Ovary (tissue), 7 donors: ENCODE measurements at regions not wholly inside any gene's neighbourhood (a gene's known extent, or its start where the extent isn't known, plus 50 kb on each side); places are given as distances from the start of the nearest gene placed in this dataset.

Source experiments
- DNase-seq, 5 donors: peaks; one replicate each; pipeline ENCODE4 v3.0.0-alpha.2; 2019 to 2020
- H3K27ac ChIP-seq, 2 donors: fragments of 200-600 bp; one replicate each; pipeline versions ENCODE4 v1.5.1 to v1.8.0; 2019 to 2022
- H3K27me3 ChIP-seq: fragments of 200-600 bp; one replicate; pipeline ENCODE4 v1.8.0; 2022
- H3K36me3 ChIP-seq: fragments of 200-600 bp; sonication (generic); one replicate; pipeline ENCODE4 v1.5.1; 2019
- H3K4me1 ChIP-seq: one replicate; pipeline ENCODE4 v1.8.1; 2013; ENCODE audit warnings: mild to moderate bottlenecking, moderate library complexity; ENCODE audit not compliant: insufficient read depth
- H3K4me3 ChIP-seq: fragments of 200-600 bp; sonication (generic); one replicate; pipeline ENCODE4 v1.5.1; 2017
- H3K9me3 ChIP-seq, 2 donors: fragments of 200-600 bp in 1 of 2; sonication (generic) in 1 of 2; one replicate each; pipeline versions ENCODE4 v1.5.1 to v1.8.1; 2013 to 2019; ENCODE audit warnings: mild to moderate bottlenecking in 1 of 2, moderate library complexity in 1 of 2
- EP300 ChIP-seq: sonication (generic); formaldehyde crosslinking; IDR thresholded peaks from one replicate; pipeline ENCODE4 v1.6.1; 2017; ENCODE audit warnings: antibody characterized with exemption
- POLR2A ChIP-seq: fragments of 450-650 bp; IDR thresholded peaks from one replicate; pipeline ENCODE4 v1.6.1; 2017; ENCODE audit warnings: antibody characterized with exemption, mild to moderate bottlenecking, moderate library complexity
- WGBS, 3 donors: extraction: QIAGEN DNeasy Blood & Tissue Kit in 1 of 3; methylation state at CpG; one replicate each; pipeline versions ENCODE4 v1.1.5 to v1.1.7; 2013 to 2017; 5-methylcytosine and 5-hydroxymethylcytosine counted together
- intact Hi-C, 4 donors: fragments of 100-400 bp; cut with DNase I; formaldehyde crosslinking; loops; one replicate each; pipeline versions ENCODE4 v1.11.0 to v1.15.1; 2022 to 2023
- TF ChIP-seq, protein P1 (sequence below), 3 donors: fragments of 450-650 bp in 2 of 3; fragments of 200-600 bp in 1 of 3; IDR thresholded peaks; one replicate each; pipeline versions ENCODE4 v1.5.1 to v1.8.0; 2016 to 2022; ENCODE audit warnings: antibody characterized with exemption in 3 of 3, mild to moderate bottlenecking in 1 of 3
- donor health status: DM: no; HTN: no; CAD: no; lungs with moderate emphysema.
- donor health status: DM: no; HTN: no; CAD: no.
- donor health status: Bipolar disorder and iron deficiency.
- donor health status: DM: no; HTN: no; CAD: no.
- donor health status: DM: yes; HTN: yes; CAD: no.

DNA sequence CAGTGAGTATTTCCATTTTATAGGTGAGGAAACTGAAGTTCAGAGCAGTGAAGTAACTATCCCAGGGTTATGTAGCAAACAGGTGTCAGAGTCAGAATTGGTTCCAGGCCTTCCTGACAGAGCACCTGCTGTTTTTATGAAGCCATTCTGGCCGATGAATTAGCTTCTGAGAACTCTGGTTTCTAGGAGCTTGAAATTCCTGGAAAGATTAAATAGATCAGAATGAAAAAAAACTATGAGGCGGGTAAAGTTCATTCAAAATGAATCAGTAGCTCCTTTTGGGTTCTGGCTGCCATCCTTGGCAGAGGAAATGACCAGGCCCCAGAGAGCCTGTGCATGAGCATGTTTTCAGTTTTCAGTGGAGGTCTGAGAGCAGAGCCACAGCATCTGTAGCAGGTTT lies 59.3 kb upstream of the CFAP161 start:
- intact Hi-C loops: no loop called here

DNA sequence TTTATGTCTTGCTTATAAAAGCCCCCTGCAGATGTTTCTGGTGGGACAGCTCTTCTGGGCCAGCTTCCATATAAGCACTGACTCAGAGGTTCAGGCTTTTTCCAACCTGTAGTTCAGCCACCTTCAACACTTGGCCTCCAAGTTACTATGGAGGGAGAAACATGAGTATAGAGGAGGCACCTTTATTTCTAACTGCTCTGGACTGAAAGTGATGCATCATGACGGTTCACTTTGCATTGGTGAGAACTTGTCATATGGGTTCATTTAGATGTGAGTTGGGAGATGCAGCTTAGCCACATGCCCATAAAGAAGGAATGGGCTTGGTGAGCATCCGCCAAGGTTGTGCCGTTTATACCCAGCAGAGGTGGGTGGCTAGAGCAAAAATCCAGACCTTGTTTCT lies 58.8 kb upstream of the CFAP161 start:
- Histone ChIP-seq H3K27me3 (no peaks in the 10 kb centered on the region), H3K4me1 (no peaks in the 10 kb centered on the region), H3K9me3 (no peaks in the 10 kb centered on the region), H3K36me3 (no peaks in the 10 kb centered on the region), H3K27ac (no peak overlapping the region), H3K4me3 (no peak overlapping the region)
- TF ChIP-seq, protein P1, sequence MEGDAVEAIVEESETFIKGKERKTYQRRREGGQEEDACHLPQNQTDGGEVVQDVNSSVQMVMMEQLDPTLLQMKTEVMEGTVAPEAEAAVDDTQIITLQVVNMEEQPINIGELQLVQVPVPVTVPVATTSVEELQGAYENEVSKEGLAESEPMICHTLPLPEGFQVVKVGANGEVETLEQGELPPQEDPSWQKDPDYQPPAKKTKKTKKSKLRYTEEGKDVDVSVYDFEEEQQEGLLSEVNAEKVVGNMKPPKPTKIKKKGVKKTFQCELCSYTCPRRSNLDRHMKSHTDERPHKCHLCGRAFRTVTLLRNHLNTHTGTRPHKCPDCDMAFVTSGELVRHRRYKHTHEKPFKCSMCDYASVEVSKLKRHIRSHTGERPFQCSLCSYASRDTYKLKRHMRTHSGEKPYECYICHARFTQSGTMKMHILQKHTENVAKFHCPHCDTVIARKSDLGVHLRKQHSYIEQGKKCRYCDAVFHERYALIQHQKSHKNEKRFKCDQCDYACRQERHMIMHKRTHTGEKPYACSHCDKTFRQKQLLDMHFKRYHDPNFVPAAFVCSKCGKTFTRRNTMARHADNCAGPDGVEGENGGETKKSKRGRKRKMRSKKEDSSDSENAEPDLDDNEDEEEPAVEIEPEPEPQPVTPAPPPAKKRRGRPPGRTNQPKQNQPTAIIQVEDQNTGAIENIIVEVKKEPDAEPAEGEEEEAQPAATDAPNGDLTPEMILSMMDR (IDR thresholded peaks at IDR 0.05): no peak
- TF ChIP-seq EP300 (no peak), POLR2A (no peak)
- intact Hi-C loops: no loop called here
- WGBS, 3 donors: 92 to 96% (median 95%) methylated on average over 3 of the region's 3 CpGs
- no peak for DNase-seq

More for the DNA sequence above, 59.3 kb upstream of the CFAP161 start:
- WGBS, 3 donors: 64 to 79% (median 68%) methylated on average over 2 of the region's 2 CpGs
- no peaks in the 10 kb centered on the region for H3K9me3 ChIP-seq
- no peaks in the 10 kb centered on the region for H3K36me3 ChIP-seq
- no peak overlapping the region for H3K27ac ChIP-seq
- H3K27me3 ChIP-seq: no peaks in the 10 kb centered on the region
- no peak overlapping the region for H3K4me3 ChIP-seq
- H3K4me1 ChIP-seq: no peaks in the 10 kb centered on the region
- DNase-seq: no peak
- TF ChIP-seq, protein P1 (IDR thresholded peaks at IDR 0.05): no peak
- no peak for TF ChIP-seq POLR2A
- no peak for TF ChIP-seq EP300

DNA sequence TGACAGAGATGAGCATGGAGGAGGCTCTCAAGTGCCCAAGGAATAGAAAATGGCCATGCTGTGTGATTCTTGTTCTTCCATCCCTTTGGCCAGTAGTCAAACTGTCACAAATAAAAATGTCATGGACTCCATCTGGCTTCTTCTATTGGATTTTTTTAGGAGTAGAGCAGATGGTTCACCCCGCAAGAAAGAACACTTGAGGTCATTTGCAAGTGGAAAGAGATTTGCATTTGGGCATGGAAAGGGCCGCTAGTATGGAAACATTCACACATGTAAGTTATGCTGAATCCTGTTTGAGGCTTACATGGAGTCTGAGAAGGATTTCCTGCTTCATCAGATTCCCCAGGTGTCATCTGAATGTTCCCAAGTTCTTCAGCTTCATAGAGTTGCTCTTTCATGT lies 53.1 kb upstream of the CFAP161 start:
- intact Hi-C loops: no loop called here
- Histone ChIP-seq H3K4me1 (no peaks in the 10 kb centered on the region), H3K27ac (no peak overlapping the region), H3K36me3 (no peaks in the 10 kb centered on the region), H3K4me3 (no peak overlapping the region), H3K27me3 (no peaks in the 10 kb centered on the region), H3K9me3 (no peaks in the 10 kb centered on the region)
- TF ChIP-seq POLR2A: no peak
- TF ChIP-seq, protein P1 (IDR thresholded peaks at IDR 0.05): no peak
- no peak for TF ChIP-seq EP300
- WGBS, 3 donors: 86 to 93% (median 90%) methylated on average over 2 of the region's 2 CpGs
- no peak for DNase-seq

DNA sequence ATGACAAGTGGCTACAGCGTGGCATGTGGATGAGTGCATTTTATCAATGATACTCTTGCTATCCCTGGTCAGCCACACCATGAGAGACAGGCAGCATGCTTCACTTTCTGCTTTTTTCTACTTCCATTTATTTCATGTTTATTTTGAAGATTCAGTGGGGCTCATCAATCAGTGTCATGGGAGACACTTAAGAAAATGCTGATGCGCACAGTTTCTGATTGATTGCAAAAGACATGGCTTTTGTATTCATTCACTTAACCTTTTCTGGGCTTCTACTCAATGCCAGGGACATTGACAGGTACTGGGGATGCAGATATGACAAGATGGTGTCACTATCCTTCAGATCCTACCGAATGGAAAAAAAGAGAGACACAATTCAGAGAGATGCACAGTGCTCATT lies 50.9 kb upstream of the CFAP161 start:
- WGBS, 3 donors: 94 to 95% (median 94%) methylated on average over 3 of the region's 3 CpGs
- TF ChIP-seq POLR2A: no peak
- TF ChIP-seq, protein P1 (IDR thresholded peaks at IDR 0.05): no peak
- TF ChIP-seq EP300: no peak
- Histone ChIP-seq H3K36me3 (no peaks in the 10 kb centered on the region), H3K9me3 (no peaks in the 10 kb centered on the region), H3K4me1 (no peaks in the 10 kb centered on the region), H3K4me3 (no peak overlapping the region), H3K27ac (no peak overlapping the region), H3K27me3 (no peaks in the 10 kb centered on the region)
- intact Hi-C loops: no loop called here
- DNase-seq: no peak
